HEK293 (cell line): ENCODE measurements at regions not wholly inside any gene's neighbourhood (a gene's known extent, or its start where the extent isn't known, plus 50 kb on each side); places are given as distances from the start of the nearest gene placed in this dataset.

ENCODE experiments used
- CTCF ChIA-PET: fragments of 350-600 bp; formaldehyde crosslinking; extraction: SDS; loops from one replicate; lab custom pipeline; 2021; ENCODE audit warnings: antibody characterized with exemption; lab: Yijun Ruan, JAX
- POLR2A ChIA-PET: fragments of 300-600 bp; formaldehyde crosslinking; extraction: SDS; loops from one replicate; lab custom pipeline; 2020; ENCODE audit warnings: antibody characterized with exemption, inconsistent platforms; lab: Yijun Ruan, JAX
- H3K27ac ChIP-seq: fragments of 200-500 bp; sonication (Bioruptor generic); 2 replicates; pipeline ENCODE4 v1.5.1; 2014; ENCODE audit warnings: low read depth, low read length, control low read depth, inconsistent platforms; ENCODE audit errors: extremely low read depth
- H3K36me3 ChIP-seq, 2 experiments: fragments of 200-500 bp in 1 of 2; sonication (Bioruptor generic) in 1 of 2; 1 replicate in 1 of 2; 2 replicates in 1 of 2; pipeline ENCODE4 v1.5.1; 2014 to 2017; ENCODE audit warnings: inconsistent platforms in 2 of 2, low read length in 2 of 2; ENCODE audit not compliant: control insufficient read depth in 2 of 2, insufficient read depth in 1 of 2
- H3K4me1 ChIP-seq: fragments of 200-500 bp; sonication (Bioruptor generic); 2 replicates; pipeline ENCODE4 v1.5.1; 2014; ENCODE audit warnings: mild to moderate bottlenecking, low read length, inconsistent platforms; ENCODE audit not compliant: control insufficient read depth, insufficient read depth
- H3K4me3 ChIP-seq: 2 replicates; pipeline ENCODE4 v1.5.1; 2011; ENCODE audit warnings: low read depth, mild to moderate bottlenecking, control low read depth, low read length, moderate library complexity
- H3K9me3 ChIP-seq: fragments of 200-500 bp; sonication (Bioruptor generic); 2 replicates; pipeline ENCODE4 v1.5.1; 2014; ENCODE audit warnings: low read depth, low read length, inconsistent platforms; ENCODE audit not compliant: control insufficient read depth, insufficient read depth
- EGR2 ChIP-seq: fragments of 450-650 bp; formaldehyde crosslinking; IDR thresholded peaks from 2 replicates; pipeline ENCODE4 v1.5.1; 2016; ENCODE audit warnings: low read depth, missing biosample characterization, missing genetic modification characterization
- GFI1B ChIP-seq: fragments of 450-650 bp; formaldehyde crosslinking; IDR thresholded peaks from 2 replicates; pipeline ENCODE4 v1.5.1; 2016; ENCODE audit warnings: missing biosample characterization, missing genetic modification characterization
- KLF7 ChIP-seq: fragments of 450-650 bp; formaldehyde crosslinking; IDR thresholded peaks from 2 replicates; pipeline ENCODE4 v1.5.1; 2016; ENCODE audit warnings: missing biosample characterization, missing genetic modification characterization, borderline replicate concordance
- MYNN ChIP-seq: fragments of 450-650 bp; formaldehyde crosslinking; IDR thresholded peaks from 2 replicates; pipeline ENCODE4 v1.5.1; 2016; ENCODE audit warnings: missing biosample characterization, missing genetic modification characterization, borderline replicate concordance
- SCRT2 ChIP-seq: fragments of 450-650 bp; formaldehyde crosslinking; IDR thresholded peaks from 2 replicates; pipeline ENCODE4 v1.5.1; 2016; ENCODE audit warnings: missing biosample characterization, missing genetic modification characterization
- SETDB1 ChIP-seq: IDR thresholded peaks from one replicate; pipeline ENCODE4 v1.6.1; 2017; ENCODE audit warnings: mild to moderate bottlenecking, low read length, moderate library complexity, mixed read lengths; ENCODE audit not compliant: insufficient read length
- ZFP41 ChIP-seq: fragments of 450-650 bp; formaldehyde crosslinking; IDR thresholded peaks from 2 replicates; pipeline ENCODE4 v1.5.1; 2016; ENCODE audit warnings: missing biosample characterization, missing genetic modification characterization, borderline replicate concordance
- ZIC2 ChIP-seq: fragments of 450-650 bp; formaldehyde crosslinking; IDR thresholded peaks from 2 replicates; pipeline ENCODE4 v1.5.1; 2016; ENCODE audit warnings: missing biosample characterization, missing genetic modification characterization
- ZNF112 ChIP-seq: fragments of 450-650 bp; formaldehyde crosslinking; IDR thresholded peaks from 2 replicates; pipeline ENCODE4 v1.5.0; 2017; ENCODE audit warnings: missing biosample characterization, missing genetic modification characterization
- ZNF138 ChIP-seq: fragments of 450-650 bp; formaldehyde crosslinking; IDR thresholded peaks from 2 replicates; pipeline ENCODE4 v1.5.1; 2016; ENCODE audit warnings: missing biosample characterization, missing genetic modification characterization, borderline replicate concordance
- ZNF140 ChIP-seq: fragments of 450-650 bp; formaldehyde crosslinking; IDR thresholded peaks from 2 replicates; pipeline ENCODE4 v1.5.1; 2016; ENCODE audit warnings: missing biosample characterization, missing genetic modification characterization
- ZNF302 ChIP-seq: fragments of 450-650 bp; formaldehyde crosslinking; IDR thresholded peaks from 2 replicates; pipeline ENCODE4 v1.5.1; 2016; ENCODE audit warnings: missing biosample characterization, missing genetic modification characterization, low read depth
- ZNF544 ChIP-seq: fragments of 450-650 bp; formaldehyde crosslinking; IDR thresholded peaks from 2 replicates; pipeline ENCODE4 v1.5.0; 2017; ENCODE audit warnings: missing biosample characterization, missing genetic modification characterization
- ZNF621 ChIP-seq: fragments of 450-650 bp; formaldehyde crosslinking; IDR thresholded peaks from 2 replicates; pipeline ENCODE4 v1.5.1; 2017; ENCODE audit warnings: missing biosample characterization, missing genetic modification characterization
- TF ChIP-seq, protein P1 (sequence below): fragments of 450-650 bp; formaldehyde crosslinking; IDR thresholded peaks from 2 replicates; pipeline ENCODE4 v1.5.1; 2016; ENCODE audit warnings: missing biosample characterization, missing genetic modification characterization
- TF ChIP-seq, protein P2 (sequence below): fragments of 450-650 bp; formaldehyde crosslinking; conservative IDR thresholded peaks from 2 replicates; pipeline ENCODE4 v1.5.1; 2016; ENCODE audit warnings: low read depth, missing biosample characterization, missing genetic modification characterization

DNA sequence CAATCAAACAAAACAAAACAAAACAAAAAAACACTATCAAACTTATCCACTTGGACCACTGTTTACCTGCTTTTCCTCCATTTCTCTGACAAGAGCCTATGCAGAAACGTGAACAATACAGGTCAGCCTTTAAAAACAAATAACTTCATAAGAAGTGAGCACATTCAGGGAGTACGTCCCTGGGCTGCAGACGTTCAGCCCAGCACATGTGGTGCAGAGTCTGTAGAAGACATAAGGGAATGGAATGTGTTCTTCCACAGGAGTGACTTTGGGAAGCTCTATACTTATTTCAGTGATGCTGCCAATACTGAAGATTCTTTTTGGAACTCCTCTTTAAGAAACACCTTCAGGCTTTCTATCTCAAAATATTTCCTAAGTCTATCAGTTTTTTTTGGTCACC is 120.6 kb downstream of the SPRY1 start:
- H3K9me3 ChIP-seq, result no peaks in the 10 kb centered on the region
- POLR2A ChIA-PET, result no interaction called here
- H3K4me3 ChIP-seq, result no peak overlapping the region
- H3K27ac ChIP-seq, result no peak overlapping the region
- no peak for TF ChIP-seq ZNF302 (tag by site-specific recombination)
- TF ChIP-seq SCRT2 (tag by site-specific recombination), result no peak
- TF ChIP-seq, protein P1, sequence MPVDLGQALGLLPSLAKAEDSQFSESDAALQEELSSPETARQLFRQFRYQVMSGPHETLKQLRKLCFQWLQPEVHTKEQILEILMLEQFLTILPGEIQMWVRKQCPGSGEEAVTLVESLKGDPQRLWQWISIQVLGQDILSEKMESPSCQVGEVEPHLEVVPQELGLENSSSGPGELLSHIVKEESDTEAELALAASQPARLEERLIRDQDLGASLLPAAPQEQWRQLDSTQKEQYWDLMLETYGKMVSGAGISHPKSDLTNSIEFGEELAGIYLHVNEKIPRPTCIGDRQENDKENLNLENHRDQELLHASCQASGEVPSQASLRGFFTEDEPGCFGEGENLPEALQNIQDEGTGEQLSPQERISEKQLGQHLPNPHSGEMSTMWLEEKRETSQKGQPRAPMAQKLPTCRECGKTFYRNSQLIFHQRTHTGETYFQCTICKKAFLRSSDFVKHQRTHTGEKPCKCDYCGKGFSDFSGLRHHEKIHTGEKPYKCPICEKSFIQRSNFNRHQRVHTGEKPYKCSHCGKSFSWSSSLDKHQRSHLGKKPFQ (tag by site-specific recombination), result no peak
- TF ChIP-seq ZNF621 (tag by site-specific recombination), result no peak
- TF ChIP-seq ZNF112 (tag by site-specific recombination), result no peak
- no peak for TF ChIP-seq SETDB1
- TF ChIP-seq ZNF140 (tag by site-specific recombination), result no peak
- no peak for TF ChIP-seq KLF7
- TF ChIP-seq GFI1B (tag by site-specific recombination), result no peak
- TF ChIP-seq, all 188 proteins: peak for 0
- no peaks in the 10 kb centered on the region for H3K4me1 ChIP-seq
- CTCF ChIA-PET, result no interaction called here
- no peaks in the 10 kb centered on the region for H3K36me3 ChIP-seq

DNA sequence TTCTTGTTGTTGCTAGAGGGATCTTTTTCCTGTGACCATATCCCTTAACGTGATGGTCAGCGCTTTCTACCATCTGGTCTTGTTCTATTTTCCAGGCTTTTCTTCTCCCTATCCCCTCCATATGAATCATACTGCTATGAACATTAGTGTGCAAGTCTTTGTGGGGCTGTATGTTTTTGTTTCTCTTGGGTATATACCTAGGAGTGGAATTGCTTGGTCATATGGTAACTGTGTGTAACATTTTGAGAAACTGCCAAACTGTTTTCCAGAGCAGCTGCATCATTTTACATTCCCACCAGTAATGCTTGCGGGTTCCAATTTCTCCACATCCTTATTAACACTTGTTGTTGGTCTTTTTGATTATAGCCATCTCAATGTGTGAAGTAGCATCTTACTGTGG is 121.4 kb downstream of the SPRY1 start:
- TF ChIP-seq ZFP41 (tag by site-specific recombination) (no peak), ZNF140 (tag by site-specific recombination) (peak; percentile 36; the same call in 1 of the 2 replicates)
- POLR2A ChIA-PET, result no interaction called here
- no peaks in the 10 kb centered on the region for H3K36me3 ChIP-seq
- H3K27ac ChIP-seq, result no peak overlapping the region
- H3K4me1 ChIP-seq, result no peaks in the 10 kb centered on the region
- CTCF ChIA-PET, result no interaction called here
- H3K9me3 ChIP-seq, result no peaks in the 10 kb centered on the region
- H3K4me3 ChIP-seq, result no peak overlapping the region

DNA sequence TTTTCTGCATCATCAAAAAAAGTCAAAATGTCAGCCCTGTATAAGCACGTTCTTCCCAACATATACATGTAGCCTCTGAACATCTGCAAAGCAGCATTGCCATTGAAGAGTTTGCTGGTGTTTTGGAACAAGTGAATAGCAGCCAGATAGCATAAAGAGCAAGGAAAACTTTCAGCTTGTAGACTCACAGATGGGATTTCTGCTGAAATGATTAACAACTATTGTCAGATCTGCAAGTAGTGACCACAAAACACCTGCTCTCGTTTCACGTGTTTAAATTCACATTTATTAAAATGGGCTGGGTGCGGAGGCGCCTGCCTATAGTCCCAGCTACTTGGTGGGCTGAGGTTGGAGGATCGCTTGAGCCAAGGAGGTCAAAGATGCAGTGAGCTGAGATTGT is 123.7 kb downstream of the SPRY1 start:
- Histone ChIP-seq H3K36me3 (no peaks in the 10 kb centered on the region), H3K9me3 (no peaks in the 10 kb centered on the region), H3K4me3 (no peak overlapping the region), H3K27ac (no peak overlapping the region)
- ChIA-PET POLR2A (no interaction called here), CTCF (no interaction called here)
- TF ChIP-seq MYNN (tag by site-specific recombination), result no peak
- TF ChIP-seq ZIC2 (tag by site-specific recombination), result no peak
- no peak for TF ChIP-seq ZNF544 (tag by site-specific recombination)
- TF ChIP-seq ZNF138 (tag by site-specific recombination), result no peak
- TF ChIP-seq, protein P2, sequence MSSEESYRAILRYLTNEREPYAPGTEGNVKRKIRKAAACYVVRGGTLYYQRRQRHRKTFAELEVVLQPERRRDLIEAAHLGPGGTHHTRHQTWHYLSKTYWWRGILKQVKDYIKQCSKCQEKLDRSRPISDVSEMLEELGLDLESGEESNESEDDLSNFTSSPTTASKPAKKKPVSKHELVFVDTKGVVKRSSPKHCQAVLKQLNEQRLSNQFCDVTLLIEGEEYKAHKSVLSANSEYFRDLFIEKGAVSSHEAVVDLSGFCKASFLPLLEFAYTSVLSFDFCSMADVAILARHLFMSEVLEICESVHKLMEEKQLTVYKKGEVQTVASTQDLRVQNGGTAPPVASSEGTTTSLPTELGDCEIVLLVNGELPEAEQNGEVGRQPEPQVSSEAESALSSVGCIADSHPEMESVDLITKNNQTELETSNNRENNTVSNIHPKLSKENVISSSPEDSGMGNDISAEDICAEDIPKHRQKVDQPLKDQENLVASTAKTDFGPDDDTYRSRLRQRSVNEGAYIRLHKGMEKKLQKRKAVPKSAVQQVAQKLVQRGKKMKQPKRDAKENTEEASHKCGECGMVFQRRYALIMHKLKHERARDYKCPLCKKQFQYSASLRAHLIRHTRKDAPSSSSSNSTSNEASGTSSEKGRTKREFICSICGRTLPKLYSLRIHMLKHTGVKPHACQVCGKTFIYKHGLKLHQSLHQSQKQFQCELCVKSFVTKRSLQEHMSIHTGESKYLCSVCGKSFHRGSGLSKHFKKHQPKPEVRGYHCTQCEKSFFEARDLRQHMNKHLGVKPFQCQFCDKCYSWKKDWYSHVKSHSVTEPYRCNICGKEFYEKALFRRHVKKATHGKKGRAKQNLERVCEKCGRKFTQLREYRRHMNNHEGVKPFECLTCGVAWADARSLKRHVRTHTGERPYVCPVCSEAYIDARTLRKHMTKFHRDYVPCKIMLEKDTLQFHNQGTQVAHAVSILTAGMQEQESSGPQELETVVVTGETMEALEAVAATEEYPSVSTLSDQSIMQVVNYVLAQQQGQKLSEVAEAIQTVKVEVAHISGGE (tag by site-specific recombination), result no peak
- no peak for TF ChIP-seq EGR2 (tag by site-specific recombination)
- TF ChIP-seq, all 188 proteins: peak for 0
- H3K4me1 ChIP-seq, result no peaks in the 10 kb centered on the region
